Fibroblast of skin of back (primary cell): ENCODE measurements at regions not wholly inside any gene's neighbourhood (a gene's known extent, or its start where the extent isn't known, plus 50 kb on each side); places are given as distances from the start of the nearest gene placed in this dataset.

Experiments
- DNase-seq: peaks from one replicate; pipeline ENCODE4 v3.0.0-alpha.2; 2013

- no peak for DNase-seq
These were observed 336.3 kb upstream of the SHH start for GRCh38 chr7:156148547-156148946.

GRCh38 chr7:156147756-156148504 lies 335.7 kb upstream of the SHH start:
- no peak for DNase-seq

DNA sequence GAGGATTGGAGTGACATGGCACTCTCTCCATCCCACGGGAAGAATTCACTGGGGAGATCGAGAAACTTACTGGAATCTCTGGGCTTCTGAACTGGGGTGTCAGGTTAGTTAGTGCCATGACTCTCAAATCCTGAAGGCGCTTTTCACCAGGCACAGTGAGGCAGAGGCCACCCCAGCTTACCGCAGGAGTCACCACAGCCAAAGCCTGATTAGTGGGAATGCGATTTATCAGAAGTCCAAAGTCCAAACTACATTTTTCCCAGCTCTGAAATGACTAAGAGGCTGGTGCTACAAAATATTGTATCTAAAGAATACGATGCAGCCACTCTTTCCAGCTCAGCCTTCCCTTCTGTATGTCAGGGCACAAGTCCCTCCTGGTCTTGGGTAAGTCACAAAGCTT lies 334.8 kb upstream of the SHH start:
- no peak for DNase-seq

DNA sequence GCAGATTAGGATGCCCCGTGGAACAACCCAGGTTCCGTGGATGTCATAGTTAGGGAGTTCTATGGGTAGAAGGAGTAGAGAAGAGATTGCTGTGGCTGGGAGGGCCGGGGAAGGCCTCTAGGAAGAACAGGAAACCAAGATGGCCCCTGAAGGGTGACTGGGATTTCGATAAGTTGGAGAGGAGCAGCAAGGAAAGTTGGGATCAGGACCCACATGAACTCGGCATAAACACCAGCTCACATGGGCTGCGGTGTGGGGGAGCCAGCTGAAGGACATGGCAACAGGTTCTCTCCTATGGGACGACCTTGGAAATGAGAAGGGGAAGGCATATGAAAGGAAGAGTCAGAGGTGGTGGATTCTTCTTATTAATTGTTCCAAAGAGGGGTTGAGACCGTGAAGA lies 333.7 kb upstream of the SHH start:
- no peak for DNase-seq

- DNase-seq, result no peak
These were observed 332.9 kb upstream of the SHH start for GRCh38 chr7:156145184-156145583.

GRCh38 chr7:156143683-156144082 lies 331.4 kb upstream of the SHH start:
- DNase-seq, result no peak

DNA sequence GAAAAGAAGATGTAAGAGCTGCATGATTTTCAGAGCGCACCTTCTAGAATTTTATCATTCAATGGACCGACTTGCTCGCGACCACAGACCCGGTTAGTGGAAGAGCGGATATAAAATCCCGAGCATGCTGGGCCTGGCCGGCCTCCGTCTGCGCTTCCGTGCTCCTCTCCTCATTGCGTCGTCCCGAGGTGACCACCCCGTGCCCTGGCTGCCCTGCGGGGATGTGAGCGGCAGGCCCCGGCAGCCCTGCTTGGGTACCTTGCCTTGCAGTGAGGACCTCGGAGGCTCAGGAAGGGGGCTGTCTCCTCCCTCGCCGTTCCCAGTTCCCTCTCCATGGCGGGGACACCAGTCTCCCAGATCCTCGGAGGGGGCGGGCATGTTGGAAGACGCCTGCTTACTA lies 330.9 kb upstream of the SHH start:
- no peak for DNase-seq

- no peak for DNase-seq
These were observed 329.7 kb upstream of the SHH start for GRCh38 chr7:156141941-156142340.

- DNase-seq, result no peak
These were observed 328.6 kb upstream of the SHH start for GRCh38 chr7:156140896-156141295.

DNA sequence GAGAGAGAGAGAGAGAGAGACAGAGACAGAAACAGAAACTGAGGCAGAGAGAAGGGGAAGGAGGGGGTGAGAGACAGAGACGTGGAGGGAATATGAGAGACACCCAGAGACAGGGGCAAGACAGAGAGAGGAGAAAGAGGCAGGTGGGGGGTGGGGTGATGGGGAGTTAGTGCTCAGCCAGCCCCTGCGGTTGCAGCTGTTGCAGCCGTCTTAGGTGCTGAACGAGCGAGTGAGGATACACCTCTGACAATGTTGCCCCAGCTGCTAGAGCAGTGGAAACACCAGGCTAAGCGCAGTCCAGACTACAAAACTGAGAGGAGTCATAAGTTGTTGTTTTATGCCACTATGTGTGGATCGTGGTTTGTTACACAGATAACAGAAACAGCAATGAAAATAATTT lies 328.2 kb upstream of the SHH start:
- DNase-seq, result no peak

- no peak for DNase-seq
These were observed 327.4 kb upstream of the SHH start for GRCh38 chr7:156139633-156140032.

DNA sequence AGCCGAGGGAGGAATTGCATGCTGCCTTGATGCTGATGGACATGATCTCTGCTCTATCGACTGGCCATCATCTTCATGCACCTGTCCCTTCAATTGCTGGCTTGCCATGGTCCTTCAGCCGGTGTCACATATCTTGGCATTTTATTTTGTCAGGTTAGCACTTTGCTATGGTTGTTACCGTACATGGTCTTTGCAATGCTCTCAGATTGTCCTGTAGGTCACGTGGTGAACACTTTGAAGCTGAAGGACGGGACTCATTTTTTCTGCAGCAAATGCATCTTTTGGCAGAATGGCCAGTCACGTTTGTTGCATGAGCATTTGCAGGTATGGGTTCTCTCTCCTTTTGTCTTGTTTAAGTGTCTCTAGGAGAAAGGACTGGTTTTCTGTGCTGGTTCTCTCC lies 326.8 kb upstream of the SHH start:
- DNase-seq, result no peak

- DNase-seq, result no peak
These were observed 319.6 kb upstream of the SHH start for GRCh38 chr7:156131881-156132280.

DNA sequence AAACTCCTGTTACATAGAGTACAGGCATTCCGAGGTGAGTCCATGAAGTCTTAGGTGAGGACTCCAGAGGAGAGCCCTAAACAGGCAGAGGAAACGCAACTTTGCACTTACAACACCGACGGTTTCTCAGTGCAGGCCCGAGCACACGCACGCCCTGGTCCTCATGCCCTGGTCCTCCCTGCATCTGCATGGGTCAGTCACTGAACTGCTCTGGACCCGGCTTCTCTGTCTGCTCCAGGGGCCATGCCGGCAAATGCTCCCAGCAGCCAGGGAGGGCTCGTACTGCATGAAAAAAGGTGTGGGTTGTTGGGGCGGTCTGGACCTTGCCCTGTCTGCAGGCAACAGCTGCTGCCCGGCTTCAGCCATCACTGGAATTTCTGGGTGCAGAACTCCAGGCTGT lies 317.3 kb upstream of the SHH start:
- no peak for DNase-seq

- DNase-seq, result no peak
These were observed 316.2 kb upstream of the SHH start for GRCh38 chr7:156128496-156128895.

GRCh38 chr7:156127166-156128134 lies 315.2 kb upstream of the SHH start:
- no peak for DNase-seq

- no peak for DNase-seq
These were observed 313.8 kb upstream of the SHH start for GRCh38 chr7:156125841-156126730.

- DNase-seq, result no peak
These were observed 312.1 kb upstream of the SHH start for GRCh38 chr7:156124356-156124755.

DNA sequence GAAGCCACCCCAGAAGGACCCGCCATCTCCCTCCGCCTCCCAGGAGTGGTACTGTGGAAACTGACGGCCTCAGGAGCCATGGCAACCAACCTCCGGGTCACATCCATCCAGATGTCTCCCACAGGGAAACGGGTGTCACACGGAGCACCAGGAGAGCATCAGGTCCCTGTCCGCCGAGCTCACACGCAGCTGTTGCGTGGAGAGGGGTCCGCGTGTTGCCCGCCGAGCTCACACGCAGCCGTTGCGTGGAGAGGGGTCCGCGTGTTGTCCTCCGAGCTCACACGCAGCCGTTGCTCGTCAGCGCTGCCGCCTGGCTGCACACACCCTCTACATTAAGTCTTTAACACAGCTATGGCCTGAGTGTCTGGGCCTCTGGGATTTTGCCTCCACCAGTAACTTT lies 311.1 kb upstream of the SHH start:
- DNase-seq, result no peak

DNA sequence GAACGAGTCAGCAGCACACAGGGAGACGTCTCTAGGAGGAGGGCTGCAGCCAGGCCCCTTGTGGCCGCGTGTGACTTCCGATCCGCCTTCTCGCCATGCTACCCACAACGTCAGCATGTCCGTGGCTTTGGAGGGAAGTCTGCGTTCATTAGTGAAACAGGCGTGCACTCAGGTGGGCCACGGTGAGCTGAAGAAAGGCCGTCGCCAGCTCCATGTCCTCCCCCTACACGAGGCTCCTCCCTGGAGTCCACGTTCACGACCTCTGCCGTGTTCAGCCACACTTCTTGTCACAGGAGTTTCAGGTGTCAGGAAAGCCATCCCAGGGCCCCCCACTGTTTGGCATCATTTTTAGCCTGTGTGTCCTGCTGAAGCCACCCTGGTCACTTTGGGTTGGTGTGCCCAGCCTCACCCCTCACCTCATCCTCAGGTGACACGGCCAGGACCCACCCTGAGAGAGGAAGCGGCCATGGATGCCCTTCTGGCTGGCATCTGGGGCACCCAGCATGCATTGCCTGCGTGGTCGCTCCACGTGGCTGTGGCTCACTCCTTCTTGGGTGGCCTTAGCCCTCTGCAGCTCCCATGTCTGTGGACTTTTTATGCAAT lies 310.6 kb upstream of the SHH start:
- DNase-seq, result no peak

DNA sequence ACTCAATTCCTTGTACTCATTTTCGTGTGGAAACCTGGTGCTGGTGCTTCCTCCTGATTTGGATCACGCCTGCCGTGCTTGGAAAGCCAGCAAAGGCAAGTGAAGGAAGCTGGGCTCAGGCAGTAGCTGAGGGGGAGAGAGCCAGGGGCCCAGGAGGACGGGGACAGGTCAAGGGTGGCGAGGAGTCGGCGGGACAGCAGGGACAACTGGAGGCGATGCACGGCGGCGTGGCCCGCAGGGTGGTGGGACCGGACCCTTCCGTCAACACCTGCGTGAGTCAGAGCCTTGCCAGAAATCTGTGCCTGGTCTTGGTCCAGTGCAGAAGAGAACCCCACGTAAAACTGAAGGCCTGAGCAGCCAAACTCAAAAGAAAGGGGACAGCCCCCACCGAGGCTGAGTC lies 309.7 kb upstream of the SHH start:
- DNase-seq, result no peak

DNA sequence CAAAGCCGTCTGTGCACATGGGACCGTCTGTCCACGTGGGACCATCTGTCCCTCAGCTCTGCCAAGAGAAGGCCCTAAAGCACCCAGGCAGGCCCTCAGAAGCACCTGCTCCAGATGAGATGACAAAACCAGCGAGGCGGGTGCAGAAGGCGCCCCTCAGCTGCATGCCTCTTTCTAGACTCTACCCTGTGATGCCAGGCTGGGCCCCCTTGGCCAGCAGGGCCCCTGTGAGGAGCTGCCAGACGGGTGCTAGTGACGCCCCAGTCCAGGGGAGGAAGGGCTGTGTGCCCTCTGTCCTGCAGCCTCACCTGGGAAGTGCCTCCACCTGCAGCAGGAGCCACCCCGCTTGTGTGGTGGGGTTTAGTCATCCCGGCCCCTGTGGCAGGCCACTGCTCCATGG lies 309.2 kb upstream of the SHH start:
- DNase-seq, result no peak
